GM13976 (cell line): ENCODE measurements at regions not wholly inside any gene's neighbourhood (a gene's known extent, or its start where the extent isn't known, plus 50 kb on each side); places are given as distances from the start of the nearest gene placed in this dataset.

Experiments used
- DNase-seq: peaks from one replicate; pipeline ENCODE4 v3.0.0; 2012; ENCODE audit warnings: low spot score
- CTCF ChIP-seq: IDR thresholded peaks from 2 replicates; pipeline ENCODE4 v1.5.1; 2012; ENCODE audit warnings: borderline replicate concordance, mild to moderate bottlenecking; ENCODE audit not compliant: insufficient read depth; ENCODE audit errors: extremely low read depth, missing control alignments, control extremely low read depth
- in situ Hi-C: fragments of 300-500 bp; cut with MboI; formaldehyde crosslinking; loops from one replicate; pipeline ENCODE4 v1.12.0; 2022; ENCODE audit warnings: low sequenced_read_pairs, mixed read lengths, inconsistent platforms; ENCODE audit not compliant: unreplicated experiment

- DNase-seq: no peak
- no peak for TF ChIP-seq CTCF
- in situ Hi-C loops: no loop called here
Observed at GRCh38 chr11:112417339-112417738, 156.7 kb upstream of the PLET1 start.

GRCh38 chr11:112418438-112418837 lies 157.8 kb upstream of the PLET1 start:
- no peak for TF ChIP-seq CTCF
- no peak for DNase-seq
- in situ Hi-C loops: no loop called here

- TF ChIP-seq CTCF: no peak
- no peak for DNase-seq
- in situ Hi-C loops: no loop called here
Observed at GRCh38 chr11:112421879-112422278, 161.2 kb upstream of the PLET1 start.

- in situ Hi-C loops: no loop called here
- no peak for DNase-seq
- no peak for TF ChIP-seq CTCF
Observed at GRCh38 chr11:112425121-112425520, 164.5 kb upstream of the PLET1 start.

- TF ChIP-seq CTCF: no peak
- in situ Hi-C loops: no loop called here
- no peak for DNase-seq
Observed at GRCh38 chr11:112437096-112437495, 176.4 kb upstream of the PLET1 start.

GRCh38 chr11:112439614-112440013 lies 179.0 kb upstream of the PLET1 start:
- DNase-seq: no peak
- in situ Hi-C loops: no loop called here
- TF ChIP-seq CTCF: no peak

GRCh38 chr11:112440518-112440917 lies 179.9 kb upstream of the PLET1 start:
- in situ Hi-C loops: no loop called here
- DNase-seq: no peak
- TF ChIP-seq CTCF: no peak
